Central memory CD8-positive, alpha-beta T cell (primary cell): ENCODE measurements at regions not wholly inside any gene's neighbourhood (a gene's known extent, or its start where the extent isn't known, plus 50 kb on each side); places are given as distances from the start of the nearest gene placed in this dataset.

Source experiments
- ATAC-seq: fragments of 150-1000 bp; cut with Tn5 transposase; replicated peaks from 2 replicates; pipeline ENCODE4 v1.10.0; 2022; ENCODE audit warnings: mild to moderate bottlenecking, moderate FRiP score, moderate number of reproducible peaks; ENCODE audit not compliant: poor library complexity, severe bottlenecking; ENCODE audit errors: extremely low read depth
- DNase-seq, 2 donors: peaks; one replicate each; pipeline ENCODE4 v3.0.0; 2021; ENCODE audit warnings: low spot score in 2 of 2
- H3K27ac Mint-ChIP-seq: one replicate; pipeline ENCODE4 v1.8.0; 2022; ENCODE audit warnings: low read depth, mild to moderate bottlenecking, moderate library complexity, mixed read lengths
- H3K27me3 Mint-ChIP-seq: one replicate; pipeline ENCODE4 v1.8.0; 2022; ENCODE audit warnings: mixed read lengths
- H3K36me3 Mint-ChIP-seq: one replicate; pipeline ENCODE4 v1.8.0; 2022; ENCODE audit warnings: mild to moderate bottlenecking, moderate library complexity, mixed read lengths; ENCODE audit not compliant: insufficient read depth
- H3K4me1 Mint-ChIP-seq: one replicate; pipeline ENCODE4 v1.8.0; 2022; ENCODE audit warnings: mixed read lengths
- H3K4me3 Mint-ChIP-seq: one replicate; pipeline ENCODE4 v1.8.0; 2022; ENCODE audit warnings: mild to moderate bottlenecking, moderate library complexity, mixed read lengths
- H3K9me3 Mint-ChIP-seq: one replicate; pipeline ENCODE4 v1.8.0; 2022; ENCODE audit warnings: mixed read lengths

DNA sequence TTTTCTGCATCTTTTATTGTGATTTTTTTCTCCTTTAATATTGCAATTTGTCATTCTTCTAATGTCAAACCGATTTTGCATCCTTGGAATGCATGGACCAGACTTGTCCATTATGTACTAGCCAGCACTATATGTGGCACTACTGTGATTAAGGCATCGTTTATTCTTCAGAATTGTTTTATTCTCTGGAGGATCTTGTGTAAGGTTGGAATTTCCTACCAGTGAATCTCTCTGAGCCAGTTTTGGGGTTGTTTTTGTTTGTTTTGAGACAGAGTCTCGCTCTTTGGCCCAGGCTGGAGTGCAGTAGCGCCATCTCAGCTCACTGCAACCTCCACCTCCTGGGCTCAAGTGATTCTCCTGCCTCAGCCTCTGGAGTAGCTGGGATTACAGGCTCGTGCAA is 58.5 kb downstream of the IGLL5 start:
- ATAC-seq (no peak), DNase-seq (no peak)
- H3K4me3 Mint-ChIP-seq: no peak overlapping the region
- H3K27me3 Mint-ChIP-seq: peaks cover 1% of the 10 kb centered on the region
- H3K9me3 Mint-ChIP-seq: no peaks in the 10 kb centered on the region
- H3K27ac Mint-ChIP-seq: no peak overlapping the region
- peaks cover 10% of the 10 kb centered on the region for H3K4me1 Mint-ChIP-seq
- no peaks in the 10 kb centered on the region for H3K36me3 Mint-ChIP-seq

GRCh38 chr22:22948651-22949571 is 61.3 kb downstream of the IGLL5 start:
- peak in 1 of 2 donors; percentile 10 for DNase-seq
- H3K36me3 Mint-ChIP-seq: peaks cover 1% of the 10 kb centered on the region
- no peak overlapping the region for H3K27ac Mint-ChIP-seq
- ATAC-seq: no peak
- H3K4me1 Mint-ChIP-seq: peaks cover 4% of the 10 kb centered on the region
- peaks cover 29% of the 10 kb centered on the region for H3K27me3 Mint-ChIP-seq
- no peak overlapping the region for H3K4me3 Mint-ChIP-seq
- H3K9me3 Mint-ChIP-seq: no peaks in the 10 kb centered on the region

DNA sequence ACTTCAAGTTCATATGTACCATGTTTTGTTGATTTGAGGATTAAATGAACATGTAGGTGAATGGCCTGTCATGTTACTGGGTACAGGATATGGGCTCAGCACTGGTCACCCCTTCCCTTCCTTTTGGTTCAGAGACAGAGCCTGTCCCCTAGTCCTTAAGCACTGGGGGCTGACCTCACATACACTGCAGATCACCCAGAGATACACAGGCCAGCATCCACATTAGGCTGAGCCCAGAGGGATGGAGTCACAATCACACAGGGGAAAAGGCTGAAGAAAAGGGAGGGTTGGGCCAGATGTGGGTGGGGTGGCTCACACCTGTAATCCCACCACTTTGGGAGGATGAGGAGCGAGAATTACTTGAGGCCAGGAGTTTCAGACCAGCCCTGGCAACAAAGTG is 62.3 kb downstream of the IGLL5 start:
- DNase-seq: peak in 1 of 2 donors; percentile 6
- H3K4me3 Mint-ChIP-seq: no peak overlapping the region
- no peak overlapping the region for H3K27ac Mint-ChIP-seq
- H3K27me3 Mint-ChIP-seq: peaks cover 39% of the 10 kb centered on the region
- no peak for ATAC-seq
- H3K9me3 Mint-ChIP-seq: no peaks in the 10 kb centered on the region
- peaks cover 1% of the 10 kb centered on the region for H3K36me3 Mint-ChIP-seq
- H3K4me1 Mint-ChIP-seq: peaks cover 9% of the 10 kb centered on the region

GRCh38 chr22:22951035-22951434 is 63.4 kb downstream of the IGLL5 start:
- H3K27ac Mint-ChIP-seq: no peak overlapping the region
- peaks cover 39% of the 10 kb centered on the region for H3K27me3 Mint-ChIP-seq
- no peak overlapping the region for H3K4me3 Mint-ChIP-seq
- H3K36me3 Mint-ChIP-seq: peaks cover 1% of the 10 kb centered on the region
- no peak for DNase-seq
- no peak for ATAC-seq
- H3K9me3 Mint-ChIP-seq: no peaks in the 10 kb centered on the region
- peaks cover 14% of the 10 kb centered on the region for H3K4me1 Mint-ChIP-seq

DNA sequence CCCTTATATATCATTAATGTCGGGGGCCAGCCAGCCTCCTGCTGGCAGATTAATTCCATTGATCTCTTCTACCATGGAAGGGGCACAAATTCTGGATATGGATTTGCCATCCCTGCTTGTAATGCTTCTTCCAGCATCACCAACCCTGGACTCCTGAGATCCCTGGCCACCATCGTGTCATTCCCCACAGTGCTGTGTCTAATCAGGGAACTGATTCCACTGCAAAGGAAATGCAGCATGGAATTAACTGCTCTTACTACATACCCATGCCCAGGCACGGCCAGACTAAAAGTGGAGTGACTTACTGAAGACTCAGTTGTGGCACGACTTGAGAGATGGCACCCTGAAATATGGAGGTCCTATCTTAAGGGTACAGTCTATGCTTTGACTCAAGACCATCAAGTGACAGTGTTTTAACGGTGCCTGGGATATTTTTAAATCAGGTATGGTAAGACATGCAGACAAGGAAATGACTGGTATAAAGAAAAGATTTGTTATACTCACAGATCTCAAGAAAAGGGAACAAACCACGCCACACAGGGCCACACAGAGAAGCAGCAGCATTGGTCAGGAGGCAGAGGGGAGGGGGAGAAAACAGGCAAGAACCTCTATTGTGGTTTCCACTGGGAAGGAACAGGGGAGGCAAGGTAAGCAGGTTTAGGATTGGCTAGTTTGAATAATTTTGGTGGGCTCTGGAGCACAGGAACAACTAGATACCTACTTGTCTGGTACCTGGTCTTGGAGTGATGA is 65.1 kb downstream of the IGLL5 start:
- H3K27me3 Mint-ChIP-seq: peaks cover 39% of the 10 kb centered on the region
- H3K27ac Mint-ChIP-seq: no peak overlapping the region
- H3K4me1 Mint-ChIP-seq: peaks cover 11% of the 10 kb centered on the region
- no peak overlapping the region for H3K4me3 Mint-ChIP-seq
- DNase-seq (no peak), ATAC-seq (no peak)
- peaks cover 1% of the 10 kb centered on the region for H3K36me3 Mint-ChIP-seq
- H3K9me3 Mint-ChIP-seq: no peaks in the 10 kb centered on the region

- ATAC-seq: no peak
- H3K4me3 Mint-ChIP-seq: no peak overlapping the region
- H3K27me3 Mint-ChIP-seq: peaks cover 39% of the 10 kb centered on the region
- no peak for DNase-seq
- H3K9me3 Mint-ChIP-seq: no peaks in the 10 kb centered on the region
- peaks cover 1% of the 10 kb centered on the region for H3K36me3 Mint-ChIP-seq
- H3K27ac Mint-ChIP-seq: no peak overlapping the region
- H3K4me1 Mint-ChIP-seq: peaks cover 11% of the 10 kb centered on the region
These were observed 66.2 kb downstream of the IGLL5 start for GRCh38 chr22:22953791-22954190.

DNA sequence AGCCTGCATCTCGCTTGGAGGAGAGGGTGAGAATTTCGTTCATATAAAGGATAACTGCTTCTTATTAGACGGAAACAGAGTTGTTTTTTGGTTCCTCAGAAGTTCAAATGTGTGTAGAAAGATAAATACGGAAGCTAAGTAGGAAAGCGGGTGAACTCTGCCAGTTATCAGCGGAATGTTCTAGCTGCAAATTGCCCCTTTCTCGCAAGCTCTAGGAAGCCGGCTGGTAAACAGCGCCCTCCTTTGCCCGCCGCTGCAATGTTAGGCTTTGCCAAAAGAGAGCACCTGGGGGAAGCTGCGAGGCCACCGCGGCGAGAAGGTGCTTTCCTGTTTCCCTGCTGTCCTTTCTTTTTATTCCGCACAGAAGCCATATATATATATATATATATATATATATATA is 67.0 kb downstream of the IGLL5 start:
- Mint-ChIP-seq H3K4me1 (peaks cover 11% of the 10 kb centered on the region), H3K36me3 (peaks cover 1% of the 10 kb centered on the region), H3K4me3 (no peak overlapping the region), H3K27me3 (peaks cover 39% of the 10 kb centered on the region), H3K9me3 (no peaks in the 10 kb centered on the region), H3K27ac (no peak overlapping the region)
- no peak for DNase-seq
- no peak for ATAC-seq

DNA sequence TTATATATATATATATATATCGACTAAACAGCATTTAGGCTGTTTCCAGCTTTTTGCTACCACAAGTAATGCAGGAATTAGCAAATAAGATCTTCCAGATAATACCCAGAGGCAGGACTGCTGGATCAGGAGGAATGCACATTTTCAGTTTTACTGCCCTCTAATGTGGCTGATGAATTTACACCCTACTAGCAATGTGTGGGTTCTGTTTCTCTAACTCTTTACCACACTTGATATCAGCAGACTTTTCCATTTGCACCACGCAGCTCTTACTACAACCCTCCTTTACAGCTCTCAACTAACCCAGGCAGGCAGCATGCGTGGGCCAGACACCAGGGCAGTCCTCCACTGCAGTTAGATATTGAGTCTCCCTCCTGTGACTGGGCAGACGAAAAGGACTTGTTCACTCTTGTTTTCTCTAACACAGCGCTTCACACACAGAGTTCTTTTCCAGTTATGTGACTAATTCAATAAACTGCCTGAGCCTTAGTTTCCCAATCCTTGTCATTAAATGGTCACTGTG is 67.7 kb downstream of the IGLL5 start:
- ATAC-seq (no peak), DNase-seq (no peak)
- Mint-ChIP-seq H3K27me3 (peaks cover 39% of the 10 kb centered on the region), H3K27ac (no peak overlapping the region), H3K36me3 (peaks cover 1% of the 10 kb centered on the region), H3K9me3 (no peaks in the 10 kb centered on the region), H3K4me3 (no peak overlapping the region), H3K4me1 (peaks cover 11% of the 10 kb centered on the region)

DNA sequence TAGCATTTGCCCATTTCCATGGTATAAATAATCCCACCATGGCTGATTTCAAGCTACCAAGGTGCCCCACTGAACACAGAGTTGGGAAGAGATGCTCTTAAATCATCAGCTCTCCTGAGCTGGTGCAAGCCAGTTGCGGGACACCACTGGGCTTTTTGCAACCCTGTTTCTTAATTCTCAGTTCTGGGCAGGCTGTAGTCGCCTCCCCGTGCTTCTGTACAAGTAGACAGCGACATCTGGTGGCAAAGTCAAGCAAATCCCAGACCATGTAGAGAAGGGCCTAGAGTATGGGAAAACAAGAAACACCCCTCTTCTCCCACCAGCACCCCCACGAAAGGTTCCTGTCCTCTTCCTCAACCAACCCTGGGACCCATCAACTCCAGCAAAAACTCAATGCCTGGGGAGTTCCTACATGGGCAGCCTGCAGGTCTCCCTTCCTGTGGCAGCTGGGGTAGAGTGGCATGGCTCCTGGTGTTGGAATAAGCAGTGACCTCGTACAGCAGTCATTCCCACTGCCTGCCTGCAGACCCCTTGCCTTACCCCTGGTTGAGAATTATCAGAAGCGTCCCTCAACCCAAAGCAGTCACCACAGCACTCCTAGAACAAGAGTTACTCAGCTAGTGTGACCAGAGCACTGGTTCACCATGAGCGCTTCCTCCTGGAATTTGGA is 68.4 kb downstream of the IGLL5 start:
- ATAC-seq: peak; percentile 71
- Mint-ChIP-seq H3K4me3 (no peak overlapping the region), H3K9me3 (no peaks in the 10 kb centered on the region), H3K4me1 (peaks cover 11% of the 10 kb centered on the region), H3K27me3 (peaks cover 39% of the 10 kb centered on the region), H3K36me3 (peaks cover 1% of the 10 kb centered on the region), H3K27ac (no peak overlapping the region)
- peak; percentile 54 to 57 for DNase-seq

- Mint-ChIP-seq H3K4me1 (peaks cover 11% of the 10 kb centered on the region), H3K9me3 (no peaks in the 10 kb centered on the region), H3K27ac (no peak overlapping the region), H3K27me3 (peaks cover 28% of the 10 kb centered on the region), H3K4me3 (no peak overlapping the region), H3K36me3 (peaks cover 1% of the 10 kb centered on the region)
- DNase-seq: no peak
- ATAC-seq: no peak
These were observed 69.5 kb downstream of the IGLL5 start for GRCh38 chr22:22957090-22957489.

DNA sequence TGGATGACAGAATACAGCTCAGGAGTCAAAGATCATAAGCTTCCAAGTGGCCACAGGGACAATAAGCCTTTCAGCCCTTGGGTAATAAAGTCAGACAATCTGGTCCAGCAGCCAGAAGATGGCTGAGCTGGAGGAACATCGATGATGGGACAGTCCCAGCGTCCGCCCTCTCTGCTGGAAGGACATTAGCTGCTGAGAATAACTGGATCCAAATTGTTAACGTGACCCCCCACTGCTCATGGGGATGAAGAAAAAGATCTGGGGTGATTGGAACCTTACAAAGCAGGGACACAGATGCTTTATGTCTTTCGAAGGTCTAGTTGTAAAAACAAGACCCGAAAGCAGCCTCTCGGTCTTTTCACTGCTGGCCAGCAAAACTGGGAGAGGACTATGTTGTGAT is 71.0 kb downstream of the IGLL5 start:
- Mint-ChIP-seq H3K9me3 (no peaks in the 10 kb centered on the region), H3K36me3 (no peaks in the 10 kb centered on the region), H3K4me1 (peaks cover 11% of the 10 kb centered on the region), H3K27ac (no peak overlapping the region), H3K27me3 (peaks cover 16% of the 10 kb centered on the region), H3K4me3 (no peak overlapping the region)
- ATAC-seq: no peak
- DNase-seq: no peak

DNA sequence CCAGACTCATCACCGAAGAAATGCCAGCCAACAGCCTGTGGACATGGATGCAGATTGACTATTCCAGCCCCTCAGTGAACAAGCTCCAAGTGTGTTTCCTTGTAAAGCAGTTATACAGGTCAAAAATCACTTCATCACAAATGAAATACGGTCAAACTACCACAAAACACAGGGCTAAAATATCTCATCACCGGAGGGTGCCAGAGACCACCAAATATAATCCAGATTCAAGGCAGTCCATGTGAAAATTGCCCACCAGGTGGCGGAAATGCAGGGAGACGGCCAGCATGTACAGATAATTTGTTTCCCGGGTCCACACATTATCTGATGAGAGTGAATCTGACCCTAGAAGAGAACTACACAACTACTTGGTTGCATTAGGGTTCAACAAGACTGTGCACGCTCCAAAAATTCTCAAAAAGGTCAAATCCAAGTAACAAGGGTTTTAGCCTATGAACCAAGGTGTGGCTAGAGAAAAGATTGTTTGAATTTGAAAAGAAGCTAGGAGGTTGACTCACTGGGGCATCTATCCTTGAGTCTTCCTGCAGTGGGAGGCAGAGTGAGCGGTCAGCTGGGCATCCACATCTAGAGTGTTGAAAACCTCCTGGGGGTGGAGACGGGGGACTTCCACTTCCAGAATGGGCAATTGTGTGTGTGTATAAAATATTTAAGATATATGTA is 71.7 kb downstream of the IGLL5 start:
- H3K36me3 Mint-ChIP-seq: no peaks in the 10 kb centered on the region
- H3K27ac Mint-ChIP-seq: no peak overlapping the region
- DNase-seq: peak; percentile 58 to 67
- H3K4me1 Mint-ChIP-seq: peaks cover 10% of the 10 kb centered on the region
- no peaks in the 10 kb centered on the region for H3K9me3 Mint-ChIP-seq
- H3K27me3 Mint-ChIP-seq: peaks cover 16% of the 10 kb centered on the region
- ATAC-seq: no peak
- H3K4me3 Mint-ChIP-seq: no peak overlapping the region
